Fibroblast of mammary gland (primary cell): ENCODE measurements at regions not wholly inside any gene's neighbourhood (a gene's known extent, or its start where the extent isn't known, plus 50 kb on each side); places are given as distances from the start of the nearest gene placed in this dataset.

Experiments used
- DNase-seq: peaks from one replicate; pipeline ENCODE4 v3.0.0-alpha.2; 2010; ENCODE audit warnings: low read depth
- H3K4me3 ChIP-seq: 2 replicates; pipeline ENCODE4 v1.5.1; 2011; ENCODE audit warnings: low read depth, mild to moderate bottlenecking, low read length, moderate library complexity; ENCODE audit not compliant: control insufficient read depth
- CTCF ChIP-seq: conservative IDR thresholded peaks from 2 replicates; pipeline ENCODE4 v1.5.1; 2011; ENCODE audit warnings: low read depth, low read length, inconsistent platforms; ENCODE audit not compliant: control insufficient read depth, insufficient read depth

DNA sequence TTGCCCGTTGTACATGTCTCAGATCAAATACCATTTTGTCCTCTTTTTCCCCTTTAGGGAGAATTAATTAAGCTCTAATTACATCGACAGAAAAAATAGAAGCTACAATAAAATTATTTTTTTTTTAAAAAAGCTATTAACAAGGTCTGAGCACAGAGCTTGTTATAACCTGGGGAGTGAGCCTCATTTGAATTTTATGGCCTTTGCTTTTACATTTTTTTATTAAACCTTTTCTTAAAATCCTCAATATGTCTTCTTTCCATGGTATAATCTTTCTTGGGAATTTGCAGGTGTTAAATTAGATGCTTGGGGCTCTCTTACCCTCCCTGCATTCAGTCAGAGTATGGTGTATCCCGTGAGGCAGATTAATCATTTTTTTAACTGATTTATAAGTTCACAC, 212.5 kb upstream of the XYLT1 start:
- no peak for TF ChIP-seq CTCF
- DNase-seq: no peak

DNA sequence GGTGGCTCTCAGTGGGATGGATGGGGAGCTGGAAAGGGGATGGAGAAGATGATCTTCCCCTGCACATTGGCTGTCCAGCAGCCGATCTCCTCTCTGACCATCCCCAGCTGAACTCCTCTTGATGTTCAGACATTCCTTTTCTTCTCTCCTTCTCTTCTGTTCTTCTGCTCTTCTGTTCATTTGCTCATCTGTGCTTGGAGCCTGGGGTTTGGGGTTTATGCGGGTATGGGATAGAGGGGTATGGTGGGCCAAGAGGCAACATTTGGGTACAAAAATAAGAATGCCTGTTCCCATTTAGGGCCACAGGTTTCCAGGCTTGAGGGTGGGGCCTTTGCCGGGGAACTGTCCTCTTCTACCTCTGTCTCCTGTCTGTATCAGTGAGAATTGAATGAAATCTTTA, 205.4 kb upstream of the XYLT1 start:
- no peak for DNase-seq
- no peak for TF ChIP-seq CTCF
- H3K4me3 ChIP-seq: no peak overlapping the region

More for the DNA sequence above, 212.5 kb upstream of the XYLT1 start:
- H3K4me3 ChIP-seq: no peak overlapping the region

GRCh38 chr16:17668386-17668785, 197.6 kb upstream of the XYLT1 start:
- TF ChIP-seq CTCF: no peak
- DNase-seq: no peak
- no peak overlapping the region for H3K4me3 ChIP-seq

GRCh38 chr16:17666293-17666692, 195.5 kb upstream of the XYLT1 start:
- no peak for DNase-seq
- TF ChIP-seq CTCF: no peak
- H3K4me3 ChIP-seq: no peak overlapping the region

DNA sequence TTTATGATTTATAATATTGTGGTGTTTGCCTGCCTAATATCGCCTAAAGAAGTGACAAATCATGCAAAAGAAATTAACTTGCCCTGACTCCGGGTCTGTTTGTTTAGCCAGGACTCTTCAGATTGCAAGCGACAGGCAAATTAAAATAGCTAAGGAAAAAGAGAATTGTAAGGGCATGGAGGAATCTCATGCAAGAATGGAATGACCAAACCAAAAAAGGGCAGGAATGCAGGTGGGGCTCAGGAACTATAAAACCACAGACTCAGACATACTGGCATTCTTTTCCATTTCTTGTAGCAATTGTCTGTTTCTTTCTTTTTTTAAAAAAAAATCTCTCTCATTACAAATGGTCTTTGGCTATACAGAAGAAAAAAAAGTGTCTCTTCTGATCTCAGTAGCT, 188.1 kb upstream of the XYLT1 start:
- DNase-seq: no peak
- no peak for TF ChIP-seq CTCF
- no peak overlapping the region for H3K4me3 ChIP-seq

DNA sequence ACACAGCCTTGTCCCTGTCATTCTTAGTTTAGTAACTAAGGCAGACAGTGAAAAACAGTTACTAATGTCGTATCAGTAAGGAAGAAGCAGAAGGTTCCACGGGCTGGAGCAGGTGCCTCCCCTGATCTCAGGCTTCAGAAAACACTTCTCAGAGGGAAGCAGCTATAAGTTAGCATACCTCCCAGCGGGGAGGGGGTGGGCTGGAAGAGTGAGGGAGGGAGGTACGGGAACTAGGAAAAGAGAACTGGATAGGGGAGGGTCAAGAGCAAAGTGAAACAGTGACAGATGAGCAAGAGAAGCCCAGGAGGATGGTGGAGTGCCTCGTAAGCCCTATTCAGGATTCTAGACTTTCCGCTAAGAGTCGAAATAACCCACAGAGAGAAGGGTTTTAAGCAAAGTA, 186.3 kb upstream of the XYLT1 start:
- no peak overlapping the region for H3K4me3 ChIP-seq
- TF ChIP-seq CTCF: no peak
- DNase-seq: no peak

- no peak for DNase-seq
- no peak overlapping the region for H3K4me3 ChIP-seq
Measured at GRCh38 chr16:17654571-17654970, 183.8 kb upstream of the XYLT1 start.

More at GRCh38 chr16:17654571-17654970, 183.8 kb upstream of the XYLT1 start:
- TF ChIP-seq CTCF: no peak
